ENCODE measurements at regions not wholly inside any gene's neighbourhood (a gene's known extent, or its start where the extent isn't known, plus 50 kb on each side); places are given as distances from the start of the nearest gene placed in this dataset.

DNA sequence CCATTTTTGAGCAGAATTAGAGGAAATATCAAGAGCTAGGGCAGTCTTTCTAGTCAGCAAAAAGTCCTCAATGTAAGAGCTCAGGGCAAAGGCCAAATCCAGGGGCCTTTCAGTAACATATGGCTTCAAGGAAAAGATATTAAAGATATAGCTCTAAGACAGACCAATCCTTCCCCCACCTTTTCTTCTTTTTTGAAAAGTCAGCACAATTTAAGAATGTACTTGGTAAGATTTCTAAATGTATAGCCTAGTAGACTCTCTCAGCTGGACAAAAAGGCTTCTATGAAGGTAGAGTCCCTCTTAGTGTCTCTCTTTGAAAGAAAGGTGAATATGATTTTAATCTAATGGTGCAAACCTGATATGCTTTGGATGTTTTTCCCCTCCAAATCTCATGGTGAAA lies 515.7 kb downstream of the VRK1 start:
- no peak for DNase-seq

GRCh38 chr14:97315790-97316189 lies 518.6 kb downstream of the VRK1 start:
- no peak for DNase-seq

GRCh38 chr14:97318380-97318779 lies 521.2 kb downstream of the VRK1 start:
- DNase-seq, result no peak

DNA sequence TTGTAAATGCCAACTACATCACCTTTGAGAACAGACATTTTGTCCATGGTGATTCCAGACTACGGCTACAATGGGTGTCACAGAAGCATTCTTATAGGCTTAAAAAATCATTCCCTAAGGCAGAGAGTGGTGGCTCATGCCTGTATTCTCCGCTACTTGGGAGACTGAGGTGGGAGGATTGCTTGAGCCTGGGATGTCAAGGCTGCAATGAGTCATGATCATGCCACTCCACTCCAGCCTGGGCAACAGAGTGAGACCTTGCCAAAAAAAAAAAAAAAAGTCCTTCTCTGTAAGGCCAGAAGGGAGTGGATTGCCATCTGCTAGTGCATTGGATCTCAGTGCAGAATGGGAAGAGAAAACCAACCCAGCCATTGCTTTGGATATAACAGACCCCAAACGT lies 522.5 kb downstream of the VRK1 start:
- DNase-seq, result no peak

DNA sequence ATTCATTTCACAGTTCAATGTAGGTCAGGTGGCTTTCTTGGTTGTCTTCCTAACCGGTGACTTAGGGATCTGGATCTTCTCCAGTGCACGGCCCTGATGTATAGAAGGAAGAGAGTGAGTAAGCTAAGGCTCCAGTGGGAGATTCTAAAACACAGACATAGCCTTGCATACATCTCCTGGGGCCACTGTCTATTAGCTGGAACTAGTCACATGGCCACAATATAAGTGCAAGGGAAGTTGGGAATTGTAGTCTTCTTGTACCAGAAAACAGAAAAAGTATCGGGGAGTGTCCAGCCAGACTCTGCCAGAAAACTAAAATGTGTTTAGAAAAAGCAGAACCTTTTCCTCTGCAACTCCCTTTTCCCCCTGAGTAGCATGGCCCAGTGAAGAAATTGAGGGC lies 531.6 kb downstream of the VRK1 start:
- no peak for DNase-seq

DNA sequence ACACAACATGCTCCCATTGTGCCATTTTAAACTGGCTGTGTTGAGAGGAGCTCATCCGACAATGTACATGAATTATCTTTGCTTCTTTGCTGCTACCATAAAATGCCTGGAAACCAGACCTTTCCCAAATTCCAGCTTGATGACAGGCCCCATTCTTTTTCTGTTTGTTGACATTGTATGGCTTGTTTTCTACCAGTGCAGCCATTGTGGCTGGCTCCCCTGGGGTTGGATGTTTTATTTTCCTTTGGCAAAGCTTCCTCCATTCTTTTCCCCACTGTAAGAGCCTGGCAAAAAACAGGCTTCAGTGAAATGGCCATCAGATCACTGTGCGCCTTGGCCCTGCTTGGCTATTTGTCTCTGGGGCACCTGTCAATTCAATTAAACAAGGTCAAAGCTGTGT lies 532.5 kb downstream of the VRK1 start:
- DNase-seq, result no peak

DNA sequence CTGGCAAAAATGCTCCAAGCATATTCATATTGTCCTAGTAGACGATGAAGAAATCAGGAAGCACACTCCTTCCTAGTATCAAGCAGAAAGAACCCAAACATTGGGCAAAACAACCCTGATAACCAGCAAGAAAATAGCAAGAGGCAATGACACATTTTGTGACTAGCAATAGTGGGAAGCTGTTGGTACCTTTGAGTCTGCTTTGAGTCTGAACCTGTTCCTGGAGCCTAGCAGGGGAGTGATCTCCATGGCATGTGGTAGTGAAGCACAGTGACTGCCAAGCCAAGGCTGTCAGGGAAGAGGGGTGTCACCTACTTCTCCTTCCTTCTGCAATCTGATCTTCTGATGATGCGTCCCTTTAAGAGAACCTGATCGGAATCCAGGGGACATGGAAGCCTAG lies 533.9 kb downstream of the VRK1 start:
- no peak for DNase-seq

DNA sequence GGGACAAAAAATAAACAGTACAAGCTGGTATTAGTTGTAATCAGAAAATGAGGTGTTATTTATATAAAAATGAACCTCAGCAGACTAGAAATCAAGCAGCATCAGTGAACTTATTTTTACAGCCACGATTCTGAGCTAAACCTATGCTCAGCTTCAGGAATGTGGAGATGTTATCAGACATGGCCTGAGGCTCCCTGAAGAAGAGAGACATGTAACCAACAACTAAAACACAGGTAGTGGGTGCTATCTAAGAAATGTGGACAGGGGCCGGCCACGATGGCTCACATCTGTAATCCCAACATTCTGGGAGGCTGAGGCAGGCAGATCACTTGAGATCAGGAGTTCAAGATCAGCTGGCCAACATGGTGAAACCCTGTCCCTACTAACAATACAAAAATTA lies 534.3 kb downstream of the VRK1 start:
- no peak for DNase-seq

DNA sequence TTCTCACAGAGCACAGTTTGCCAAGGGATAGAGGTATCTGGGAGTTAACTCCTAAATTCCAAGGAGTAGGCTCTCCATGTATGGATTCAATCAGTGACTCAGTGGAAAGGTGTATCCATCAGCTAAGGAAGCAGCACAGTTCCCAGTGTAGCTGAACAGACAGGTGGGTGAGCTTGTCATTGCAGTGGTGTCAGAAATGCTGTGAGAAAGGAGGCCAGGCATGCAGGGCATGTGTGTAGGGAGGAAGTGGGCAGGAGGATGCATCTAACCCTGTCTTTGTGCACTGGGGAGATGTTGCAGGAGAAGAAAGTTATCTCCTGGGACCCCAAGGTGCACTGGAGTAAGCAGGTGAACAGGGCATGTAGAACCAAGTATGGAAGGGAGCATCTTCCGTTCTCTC lies 539.0 kb downstream of the VRK1 start:
- no peak for DNase-seq

DNA sequence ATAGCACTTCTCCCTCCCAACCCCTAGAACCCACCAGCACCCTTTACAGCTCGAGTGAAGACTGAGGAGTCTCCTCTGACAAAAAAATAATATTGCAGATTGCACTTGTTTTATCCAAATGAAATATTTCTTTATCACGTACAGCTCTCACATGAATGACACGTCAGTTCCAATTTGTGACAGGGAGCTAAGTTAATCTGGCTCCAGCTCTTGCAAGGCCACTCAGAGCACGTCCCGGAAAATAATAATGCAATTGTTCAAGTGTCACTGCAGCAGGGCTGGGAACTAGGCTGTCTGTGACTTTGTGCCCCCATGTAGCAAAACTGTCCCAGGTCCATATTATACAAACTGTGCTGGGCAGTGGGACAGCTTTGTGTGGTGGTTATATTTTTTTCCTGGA lies 539.6 kb downstream of the VRK1 start:
- no peak for DNase-seq

- DNase-seq, result no peak
Measured at GRCh38 chr14:97337267-97337666, 540.1 kb downstream of the VRK1 start.

- no peak for DNase-seq
Measured at GRCh38 chr14:97337670-97338069, 540.5 kb downstream of the VRK1 start.

- no peak for DNase-seq
Measured at GRCh38 chr14:97344666-97345065, 547.5 kb downstream of the VRK1 start.

DNA sequence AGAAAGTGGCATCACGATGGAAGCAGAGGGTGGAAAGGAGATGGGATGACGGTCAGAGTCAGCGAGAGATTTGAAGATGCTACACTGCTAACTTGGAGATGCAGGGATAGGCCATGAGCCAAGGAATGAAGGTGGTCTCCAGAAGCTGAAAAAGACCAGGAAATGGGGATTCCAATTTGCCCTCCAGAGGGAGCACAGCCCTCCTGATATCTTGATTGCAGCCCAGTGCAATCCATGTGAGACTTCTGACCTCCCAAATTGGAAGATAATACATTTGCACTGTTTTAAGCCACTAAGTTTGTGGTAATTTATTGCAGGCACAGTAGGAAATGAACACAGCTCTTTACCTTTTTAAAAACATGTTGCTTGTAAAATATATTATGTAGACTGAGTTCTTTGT lies 549.5 kb downstream of the VRK1 start:
- DNase-seq, result no peak

- no peak for DNase-seq
Measured at GRCh38 chr14:97349463-97349862, 552.3 kb downstream of the VRK1 start.

DNA sequence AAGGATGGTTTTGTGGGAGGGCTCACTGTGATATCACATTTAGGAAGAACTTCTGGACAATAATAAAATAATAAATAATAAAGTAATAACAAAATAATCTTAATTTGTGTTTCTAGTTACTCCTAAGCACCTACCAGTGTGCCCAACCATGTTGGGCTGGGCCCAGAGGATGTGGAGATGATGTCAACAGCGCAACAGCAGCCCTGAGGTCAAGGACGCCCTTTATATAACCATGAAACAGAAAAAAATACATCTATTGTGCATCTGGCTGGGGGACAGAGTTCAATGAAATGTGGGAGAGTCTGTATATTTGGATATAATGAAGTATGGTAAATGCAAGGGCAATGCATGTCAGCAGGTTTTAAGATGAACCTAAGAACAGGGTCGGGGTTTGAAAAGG lies 552.8 kb downstream of the VRK1 start:
- DNase-seq, result no peak

GRCh38 chr14:97350415-97350814 lies 553.2 kb downstream of the VRK1 start:
- no peak for DNase-seq

DNA sequence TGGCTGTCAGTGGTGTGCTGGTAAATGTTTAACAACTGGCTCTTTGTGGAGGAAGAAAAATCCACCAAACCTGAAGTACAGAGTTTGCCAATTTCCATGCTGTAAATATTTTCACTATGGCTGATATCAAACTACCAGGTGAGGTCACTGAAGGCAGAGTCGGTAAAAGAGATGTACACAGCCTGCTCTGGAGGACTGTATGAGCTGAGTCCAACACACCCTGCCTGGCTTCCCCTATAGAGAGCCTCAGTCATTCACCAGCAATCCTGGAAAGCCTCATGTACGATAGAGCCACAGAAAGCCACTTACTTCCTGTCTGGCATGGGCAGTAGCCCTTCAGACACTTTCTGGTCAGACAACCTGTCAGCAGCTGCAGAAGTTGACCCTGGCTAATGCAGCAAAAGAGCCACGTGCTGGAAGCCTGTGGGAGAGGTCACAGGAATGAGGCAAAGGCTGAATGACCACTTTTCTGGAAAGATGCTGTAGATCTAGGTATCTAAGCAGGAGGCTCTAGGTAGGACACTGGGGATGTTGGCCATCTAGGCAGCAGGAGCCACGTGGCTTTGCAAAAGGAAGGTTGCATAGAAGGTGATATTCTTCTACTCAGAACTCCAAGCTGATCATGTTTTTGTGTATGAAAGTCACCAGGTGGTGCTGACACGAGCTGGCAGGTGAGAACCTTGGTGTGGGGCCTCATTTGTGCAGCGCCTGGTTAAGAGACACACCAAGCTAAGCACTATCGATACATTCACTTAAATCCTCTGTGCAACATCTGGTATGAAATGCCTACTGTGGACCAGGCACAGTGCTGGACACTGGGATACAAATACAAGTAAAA lies 553.9 kb downstream of the VRK1 start:
- DNase-seq, result no peak

- no peak for DNase-seq
Measured at GRCh38 chr14:97353102-97353501, 555.9 kb downstream of the VRK1 start.

DNA sequence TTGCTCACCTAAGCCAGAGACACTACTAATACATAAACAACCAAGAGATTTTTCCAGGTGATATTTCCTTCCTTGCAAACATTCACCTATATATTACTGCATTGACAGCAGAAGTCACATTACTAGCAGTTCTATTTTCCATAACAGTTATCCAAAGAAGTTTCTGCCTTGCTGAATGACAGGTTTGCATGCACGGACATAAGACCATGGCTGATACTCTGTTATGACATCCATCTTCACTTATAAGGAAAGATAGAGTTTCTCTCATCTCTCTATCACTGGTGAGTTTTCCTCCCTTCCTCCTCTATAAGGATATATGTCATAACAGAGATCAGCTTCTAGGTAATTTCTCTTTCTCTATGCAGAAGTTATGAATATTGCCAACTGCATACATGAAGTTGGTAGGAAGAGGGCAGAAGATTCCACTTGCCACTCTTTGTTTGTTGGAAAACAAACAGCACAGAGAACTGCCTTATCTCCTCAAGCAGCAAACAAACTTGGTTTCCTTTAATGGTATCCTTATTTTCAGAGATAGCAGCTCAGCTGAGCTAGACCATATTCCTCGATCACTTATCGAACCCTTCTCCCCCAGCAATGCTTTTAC lies 557.0 kb downstream of the VRK1 start:
- DNase-seq, result no peak

DNA sequence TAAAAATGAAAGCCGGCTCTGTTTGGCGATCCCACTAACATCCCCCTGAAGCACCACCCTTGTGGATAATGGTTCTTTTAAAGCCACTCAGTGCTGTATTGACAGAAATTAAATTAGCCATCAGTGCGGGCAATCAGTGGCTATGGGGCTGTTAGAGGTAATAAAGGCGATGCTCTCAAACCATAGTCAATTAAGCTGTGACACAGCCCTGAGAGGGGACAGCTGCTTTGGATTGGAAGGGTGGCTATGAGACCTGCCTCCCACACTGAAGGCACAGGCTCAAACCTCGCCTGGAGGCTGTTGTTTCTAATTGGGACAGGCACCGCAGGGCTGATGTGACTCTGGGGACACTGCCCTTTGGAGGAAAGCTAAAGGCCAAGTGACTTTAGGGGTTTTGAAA lies 562.2 kb downstream of the VRK1 start:
- DNase-seq, result no peak

DNA sequence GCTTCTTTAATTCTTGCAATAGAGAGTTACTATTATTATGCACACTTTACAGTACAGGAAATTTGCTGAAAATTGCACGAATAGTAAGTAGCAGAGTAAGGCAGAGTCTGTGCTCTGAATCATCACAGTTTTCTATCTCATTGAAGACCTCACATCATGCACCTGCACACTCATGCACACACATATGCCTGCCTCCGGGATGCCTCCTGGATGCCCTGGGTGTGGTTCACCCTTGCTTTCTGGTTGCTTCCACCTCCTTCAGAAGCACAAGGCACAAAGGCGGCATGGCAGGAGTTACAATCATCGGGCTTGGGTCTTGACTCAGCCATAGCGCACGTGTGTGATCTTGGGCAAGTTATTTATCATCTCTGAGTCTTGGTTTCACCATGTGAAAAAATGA lies 564.0 kb downstream of the VRK1 start:
- DNase-seq, result no peak

GRCh38 chr14:97361958-97362357 lies 564.8 kb downstream of the VRK1 start:
- no peak for DNase-seq

DNA sequence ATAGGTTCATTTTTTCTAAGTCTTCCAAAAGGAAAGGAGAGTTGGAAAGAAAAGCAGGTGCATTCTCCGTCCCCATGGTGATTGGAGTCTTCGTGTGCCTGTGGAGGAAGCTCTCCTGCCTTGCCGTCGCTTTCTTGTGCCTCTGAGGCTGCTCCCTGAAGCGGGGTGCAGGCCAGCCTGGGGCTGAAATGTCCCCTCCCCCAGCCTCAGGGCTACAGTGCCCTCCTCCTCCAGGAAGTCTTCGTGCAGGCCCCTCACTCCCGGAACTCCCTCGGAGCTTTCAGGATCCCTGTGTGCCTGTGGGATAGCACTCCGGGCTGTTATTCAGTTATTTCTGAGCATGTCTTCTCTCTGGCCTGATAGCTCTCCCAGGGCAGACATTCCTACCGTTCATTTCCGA lies 569.2 kb downstream of the VRK1 start:
- DNase-seq, result no peak

DNA sequence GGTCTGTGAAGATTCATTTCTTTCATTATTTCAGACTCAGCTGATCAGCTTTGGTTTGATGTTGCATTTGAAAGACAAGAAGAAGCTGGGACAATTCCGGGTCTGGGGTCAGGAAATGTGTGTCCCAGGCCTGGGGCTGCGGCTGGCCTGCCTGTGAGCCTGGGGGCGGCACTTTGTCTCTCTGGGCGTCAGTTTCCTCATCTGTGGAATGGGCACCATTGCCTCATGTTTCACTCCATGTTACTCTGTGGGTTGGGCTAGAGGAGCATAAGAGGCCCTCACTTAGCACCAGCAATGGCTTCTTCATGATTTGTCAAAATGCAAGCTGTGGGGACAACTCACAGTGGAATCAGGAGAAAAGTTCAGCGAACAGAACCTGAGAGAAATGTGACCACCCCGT lies 570.1 kb downstream of the VRK1 start:
- DNase-seq, result no peak
